Loucy (cell line): ENCODE measurements at regions not wholly inside any gene's neighbourhood (a gene's known extent, or its start where the extent isn't known, plus 50 kb on each side); places are given as distances from the start of the nearest gene placed in this dataset.

Source experiments
- H2AFZ ChIP-seq: fragments of 200-600 bp; sonication (generic); 2 replicates; pipeline ENCODE4 v1.6.0; 2016; ENCODE audit warnings: antibody characterized with exemption, mild to moderate bottlenecking, low read length, moderate library complexity
- H3F3A ChIP-seq: fragments of 200-600 bp; 2 replicates; pipeline ENCODE4 v1.6.0; 2016; ENCODE audit warnings: antibody characterized with exemption, low read depth, mild to moderate bottlenecking
- H3K27me3 ChIP-seq: fragments of 200-600 bp; sonication (generic); 2 replicates; pipeline ENCODE4 v1.6.1; 2014; ENCODE audit warnings: low read length, mild to moderate bottlenecking; ENCODE audit not compliant: insufficient read depth, poor library complexity, severe bottlenecking
- H3K36me3 ChIP-seq: fragments of 200-600 bp; sonication (generic); 2 replicates; pipeline ENCODE4 v1.6.1; 2016; ENCODE audit warnings: low read length; ENCODE audit not compliant: insufficient read depth
- H3K4me1 ChIP-seq: fragments of 200-600 bp; sonication (generic); 2 replicates; pipeline ENCODE4 v1.5.1; 2014; ENCODE audit warnings: low read length, mild to moderate bottlenecking; ENCODE audit not compliant: insufficient read depth, poor library complexity, severe bottlenecking
- H3K4me2 ChIP-seq: fragments of 200-600 bp; sonication (generic); 2 replicates; pipeline ENCODE4 v1.6.0; 2014; ENCODE audit warnings: antibody characterized with exemption, low read length, low read depth, mild to moderate bottlenecking; ENCODE audit not compliant: poor library complexity, severe bottlenecking
- H3K4me3 ChIP-seq: fragments of 200-600 bp; sonication (generic); 2 replicates; pipeline ENCODE4 v1.5.1; 2014; ENCODE audit warnings: low read length, mild to moderate bottlenecking, mixed read lengths; ENCODE audit not compliant: poor library complexity, severe bottlenecking
- H3K79me2 ChIP-seq: fragments of 200-600 bp; sonication (generic); 2 replicates; pipeline ENCODE4 v1.6.1; 2014; ENCODE audit warnings: low read length; ENCODE audit not compliant: insufficient read depth
- H3K9ac ChIP-seq: fragments of 200-600 bp; sonication (generic); 2 replicates; pipeline ENCODE4 v1.6.0; 2014; ENCODE audit warnings: mild to moderate bottlenecking, low read depth, low read length, moderate library complexity; ENCODE audit not compliant: poor library complexity, severe bottlenecking
- H3K9me2 ChIP-seq: fragments of 200-600 bp; sonication (generic); replicated peaks from 2 replicates; pipeline ENCODE4 v1.6.1; 2016; ENCODE audit warnings: low read depth, low read length, mixed read lengths
- H3K9me3 ChIP-seq: fragments of 200-600 bp; sonication (generic); 2 replicates; pipeline ENCODE4 v1.6.1; 2014; ENCODE audit warnings: mild to moderate bottlenecking, antibody characterized with exemption, low read length, low read depth; ENCODE audit not compliant: insufficient read depth
- H4K20me1 ChIP-seq: fragments of 200-600 bp; sonication (generic); 2 replicates; pipeline ENCODE4 v1.6.0; 2014; ENCODE audit warnings: antibody characterized with exemption, low read length, mild to moderate bottlenecking; ENCODE audit not compliant: insufficient read depth, poor library complexity, severe bottlenecking
- EZH2phosphoT487 ChIP-seq: fragments of 200-600 bp; IDR thresholded peaks from 2 replicates; pipeline ENCODE4 v1.6.1; 2018; ENCODE audit warnings: antibody characterized with exemption, mild to moderate bottlenecking, moderate library complexity, borderline replicate concordance
- TF ChIP-seq, protein P1 (sequence below): fragments of 200-600 bp; sonication (generic); conservative IDR thresholded peaks from 2 replicates; pipeline ENCODE4 v1.5.1; 2014; ENCODE audit warnings: mild to moderate bottlenecking, antibody characterized with exemption, low read length

DNA sequence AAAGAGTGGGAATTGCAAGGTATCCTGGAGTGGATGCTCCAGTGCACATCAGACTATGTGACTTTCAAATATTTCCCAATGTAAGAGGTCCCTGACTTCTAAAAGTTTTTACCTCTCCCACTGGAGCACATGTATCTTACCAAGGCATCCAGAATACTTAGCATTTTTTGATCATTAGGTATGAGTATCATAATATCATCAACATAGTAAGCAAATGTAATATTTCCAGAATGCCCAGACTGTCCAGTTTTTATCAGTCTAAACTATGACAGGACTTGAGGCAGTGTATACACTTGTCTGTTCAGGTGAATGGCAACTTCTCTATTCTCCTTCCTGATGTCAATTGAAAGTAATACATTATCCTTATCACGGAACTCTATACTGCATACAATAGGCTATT is 924.6 kb upstream of the GJE1 start:
- Histone ChIP-seq H3K9ac (no peak overlapping the region), H3K79me2 (no peaks in the 10 kb centered on the region), H3F3A (no peaks in the 10 kb centered on the region), H3K27me3 (no peaks in the 10 kb centered on the region), H3K9me3 (no peaks in the 10 kb centered on the region), H3K4me1 (no peaks in the 10 kb centered on the region), H3K4me2 (no peak overlapping the region), H3K4me3 (no peak overlapping the region), H3K36me3 (no peaks in the 10 kb centered on the region), H4K20me1 (no peaks in the 10 kb centered on the region), H2AFZ (no peak overlapping the region), H3K9me2 (no peaks in the 10 kb centered on the region)
- TF ChIP-seq EZH2phosphoT487: no peak
- TF ChIP-seq, protein P1, sequence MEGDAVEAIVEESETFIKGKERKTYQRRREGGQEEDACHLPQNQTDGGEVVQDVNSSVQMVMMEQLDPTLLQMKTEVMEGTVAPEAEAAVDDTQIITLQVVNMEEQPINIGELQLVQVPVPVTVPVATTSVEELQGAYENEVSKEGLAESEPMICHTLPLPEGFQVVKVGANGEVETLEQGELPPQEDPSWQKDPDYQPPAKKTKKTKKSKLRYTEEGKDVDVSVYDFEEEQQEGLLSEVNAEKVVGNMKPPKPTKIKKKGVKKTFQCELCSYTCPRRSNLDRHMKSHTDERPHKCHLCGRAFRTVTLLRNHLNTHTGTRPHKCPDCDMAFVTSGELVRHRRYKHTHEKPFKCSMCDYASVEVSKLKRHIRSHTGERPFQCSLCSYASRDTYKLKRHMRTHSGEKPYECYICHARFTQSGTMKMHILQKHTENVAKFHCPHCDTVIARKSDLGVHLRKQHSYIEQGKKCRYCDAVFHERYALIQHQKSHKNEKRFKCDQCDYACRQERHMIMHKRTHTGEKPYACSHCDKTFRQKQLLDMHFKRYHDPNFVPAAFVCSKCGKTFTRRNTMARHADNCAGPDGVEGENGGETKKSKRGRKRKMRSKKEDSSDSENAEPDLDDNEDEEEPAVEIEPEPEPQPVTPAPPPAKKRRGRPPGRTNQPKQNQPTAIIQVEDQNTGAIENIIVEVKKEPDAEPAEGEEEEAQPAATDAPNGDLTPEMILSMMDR: no peak

DNA sequence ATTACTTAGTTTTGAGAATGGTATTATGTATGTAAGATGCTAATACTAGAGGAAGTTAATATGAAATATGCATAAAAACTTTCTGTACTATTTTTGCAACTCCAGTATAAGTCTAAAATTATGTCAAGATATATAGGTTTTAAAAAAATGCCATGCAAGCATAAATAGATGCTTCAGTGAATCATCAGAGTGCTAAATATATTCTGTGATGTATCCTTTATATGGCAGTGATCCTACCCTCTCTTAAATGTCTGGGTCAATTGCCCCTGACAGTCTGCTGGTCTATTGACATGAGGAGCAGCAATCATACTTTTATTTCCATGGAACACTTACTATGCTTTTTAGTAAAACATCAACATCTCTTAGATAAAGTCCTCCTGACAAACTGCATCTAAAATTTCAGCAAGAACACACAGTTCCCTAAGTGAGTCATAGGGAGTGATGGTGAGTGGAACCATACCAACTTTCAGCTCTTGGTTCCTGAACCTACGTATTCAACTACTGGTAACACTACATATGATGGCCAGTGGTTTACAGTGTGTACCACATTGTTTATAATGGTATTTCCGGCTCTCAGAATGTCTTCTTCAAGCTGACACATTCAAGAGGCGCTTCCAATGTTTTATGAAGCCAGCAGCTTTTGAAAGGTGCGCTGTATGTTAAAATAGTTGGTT is 928.7 kb upstream of the GJE1 start:
- Histone ChIP-seq H3K79me2 (no peaks in the 10 kb centered on the region), H3F3A (no peaks in the 10 kb centered on the region), H3K27me3 (no peaks in the 10 kb centered on the region), H3K9me3 (no peaks in the 10 kb centered on the region), H4K20me1 (no peaks in the 10 kb centered on the region), H3K36me3 (no peaks in the 10 kb centered on the region), H3K9ac (no peak overlapping the region), H2AFZ (no peak overlapping the region), H3K4me2 (no peak overlapping the region), H3K9me2 (no peaks in the 10 kb centered on the region), H3K4me1 (no peaks in the 10 kb centered on the region), H3K4me3 (no peak overlapping the region)
- no peak for TF ChIP-seq EZH2phosphoT487
- TF ChIP-seq, protein P1: no peak

DNA sequence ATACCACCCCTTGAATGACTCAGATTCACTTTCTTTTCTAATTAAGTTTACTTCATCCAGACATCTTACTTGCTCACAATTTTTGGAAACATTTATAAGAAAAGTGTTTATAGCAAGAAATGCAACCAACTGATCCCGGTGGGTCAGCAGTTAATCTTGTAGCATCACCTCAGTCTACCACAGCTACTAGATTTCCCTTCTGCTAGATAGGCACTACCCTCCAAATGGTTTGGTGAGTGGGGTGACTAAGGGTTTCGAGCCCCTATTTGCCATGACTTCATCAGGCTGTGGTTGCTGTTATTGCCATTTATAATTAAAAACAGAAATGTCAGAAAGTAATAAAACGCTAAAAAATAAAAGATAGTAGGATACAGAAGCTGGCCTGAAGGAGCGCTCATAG is 930.1 kb upstream of the GJE1 start:
- H3K9ac ChIP-seq: no peak overlapping the region
- no peak overlapping the region for H3K4me2 ChIP-seq
- H4K20me1 ChIP-seq: no peaks in the 10 kb centered on the region
- no peaks in the 10 kb centered on the region for H3K36me3 ChIP-seq
- H2AFZ ChIP-seq: no peak overlapping the region
- H3K79me2 ChIP-seq: no peaks in the 10 kb centered on the region
- no peaks in the 10 kb centered on the region for H3K9me3 ChIP-seq
- no peaks in the 10 kb centered on the region for H3K9me2 ChIP-seq
- no peaks in the 10 kb centered on the region for H3F3A ChIP-seq
- TF ChIP-seq, protein P1: no peak
- no peak for TF ChIP-seq EZH2phosphoT487
- no peaks in the 10 kb centered on the region for H3K27me3 ChIP-seq
- no peak overlapping the region for H3K4me3 ChIP-seq
- no peaks in the 10 kb centered on the region for H3K4me1 ChIP-seq
